SK-N-SH treated with all-trans-retinoic acid at 6 μM for 48 hours (cell line): ENCODE measurements at regions not wholly inside any gene's neighbourhood (a gene's known extent, or its start where the extent isn't known, plus 50 kb on each side); places are given as distances from the start of the nearest gene placed in this dataset.

ENCODE experiments used
- ARNTL ChIP-seq: fragments of 450-650 bp; formaldehyde crosslinking; IDR thresholded peaks from 2 replicates; pipeline ENCODE4 v1.5.0; 2020; ENCODE audit warnings: low read depth, mild to moderate bottlenecking, moderate library complexity, borderline replicate concordance
- CSDC2 ChIP-seq: fragments of 250-450 bp; sonication (Bioruptor Pico); IDR thresholded peaks from 2 replicates; pipeline ENCODE4 v1.5.0; 2020; ENCODE audit warnings: mild to moderate bottlenecking, moderate library complexity
- CSRNP3 ChIP-seq: fragments of 250-450 bp; sonication (Bioruptor Pico); IDR thresholded peaks from 2 replicates; pipeline ENCODE4 v1.5.1; 2021; ENCODE audit warnings: mild to moderate bottlenecking, moderate library complexity
- GLIS3 ChIP-seq: fragments of 250-450 bp; sonication (Bioruptor Pico); IDR thresholded peaks from 2 replicates; pipeline ENCODE4 v1.5.0; 2020; ENCODE audit warnings: mild to moderate bottlenecking, moderate library complexity
- OSR1 ChIP-seq: fragments of 250-450 bp; sonication (Bioruptor Pico); IDR thresholded peaks from 2 replicates; pipeline ENCODE4 v1.8.0; 2022; ENCODE audit warnings: moderate library complexity, mild to moderate bottlenecking, inconsistent platforms
- PATZ1 ChIP-seq: fragments of 250-450 bp; sonication (Bioruptor Pico); IDR thresholded peaks from 2 replicates; pipeline ENCODE4 v1.8.0; 2020; ENCODE audit warnings: mild to moderate bottlenecking, moderate library complexity, borderline replicate concordance
- RARB ChIP-seq: fragments of 250-450 bp; sonication (Bioruptor Pico); IDR thresholded peaks from 2 replicates; pipeline ENCODE4 v1.8.0; 2021; ENCODE audit warnings: mild to moderate bottlenecking, moderate library complexity
- TCF4 ChIP-seq: fragments of 250-450 bp; sonication (Bioruptor Pico); IDR thresholded peaks from 2 replicates; pipeline ENCODE4 v1.8.0; 2021; ENCODE audit warnings: mild to moderate bottlenecking, moderate library complexity, borderline replicate concordance
- TSHZ2 ChIP-seq: fragments of 250-450 bp; sonication (Bioruptor Pico); IDR thresholded peaks from 2 replicates; pipeline ENCODE4 v1.5.0; 2020; ENCODE audit warnings: mild to moderate bottlenecking, moderate library complexity
- ZC3H10 ChIP-seq: fragments of 250-450 bp; sonication (Bioruptor Pico); IDR thresholded peaks from 2 replicates; pipeline ENCODE4 v1.5.1; 2021; ENCODE audit warnings: mild to moderate bottlenecking, moderate library complexity
- ZFP3 ChIP-seq: fragments of 250-450 bp; sonication (Bioruptor Pico); IDR thresholded peaks from 2 replicates; pipeline ENCODE4 v1.5.0; 2020; ENCODE audit warnings: mild to moderate bottlenecking, moderate library complexity
- ZFP30 ChIP-seq: fragments of 450-650 bp; formaldehyde crosslinking; IDR thresholded peaks from 2 replicates; pipeline ENCODE4 v1.5.0; 2022; ENCODE audit warnings: mild to moderate bottlenecking, moderate library complexity

GRCh38 chr1:106304106-106304505 lies 752.4 kb upstream of the PRMT6 start:
- no peak for TF ChIP-seq PATZ1
- no peak for TF ChIP-seq TCF4 (CRISPR knock-in tag)
- TF ChIP-seq CSDC2 = no peak
- no peak for TF ChIP-seq OSR1 (CRISPR knock-in tag)
- TF ChIP-seq GLIS3 (CRISPR knock-in tag) = no peak
- TF ChIP-seq RARB (CRISPR knock-in tag) = no peak
- no peak for TF ChIP-seq ZFP3 (CRISPR knock-in tag)
- no peak for TF ChIP-seq CSRNP3
- no peak for TF ChIP-seq ARNTL
- no peak for TF ChIP-seq ZFP30
- no peak for TF ChIP-seq ZC3H10 (CRISPR knock-in tag)
- TF ChIP-seq TSHZ2 (CRISPR knock-in tag) = no peak
